A549 (cell line): ENCODE measurements at regions not wholly inside any gene's neighbourhood (a gene's known extent, or its start where the extent isn't known, plus 50 kb on each side); places are given as distances from the start of the nearest gene placed in this dataset.

ENCODE experiments used
- ATAC-seq, 2 experiments: fragments of 200-7000 bp in 1 of 2; fragments of >200 bp in 1 of 2; cut with Nextera tagmentation in 1 of 2; cut with Tn5 transposase in 1 of 2; 3 replicates each; pipeline versions ENCODE4 v1.8.0 to v1.9.1; 2018 to 2020; ENCODE audit warnings: mild to moderate bottlenecking in 1 of 2, moderate library complexity in 1 of 2
- CTCF ChIA-PET: fragments of 300-600 bp; sonication (Branson Sonifier 250); formaldehyde crosslinking; extraction: SDS; loops from one replicate; lab custom pipeline; 2021; ENCODE audit warnings: antibody characterized with exemption, inconsistent platforms; lab: Yijun Ruan, JAX
- POLR2A ChIA-PET: fragments of 350-600 bp; formaldehyde crosslinking; extraction: SDS; loops from one replicate; lab custom pipeline; 2021; ENCODE audit warnings: antibody characterized with exemption, inconsistent platforms; lab: Yijun Ruan, JAX
- DNase-seq, 2 experiments: peaks; one replicate each; pipeline versions ENCODE4 v3.0.0 to v3.0.0-alpha.2; 2011 to 2016; ENCODE audit warnings: low read depth in 1 of 2, low spot score in 1 of 2
- FAIRE-seq: peaks from 2 replicates; lab custom pipeline; 2011; peaks lifted over from hg19 to GRCh38; lab: Jason Lieb, UNC
- H3K27ac ChIP-seq, 2 experiments: fragments of >200 bp; sonication (Bioruptor Twin); formaldehyde crosslinking; 3 replicates each; pipeline ENCODE4 v1.5.1; 2016 to 2017
- H3K4me1 ChIP-seq: fragments of >200 bp; sonication (Bioruptor Twin); formaldehyde crosslinking; 3 replicates; pipeline ENCODE4 v1.6.1; 2016
- H3K4me2 ChIP-seq: fragments of >200 bp; sonication (Bioruptor Twin); formaldehyde crosslinking; 3 replicates; pipeline ENCODE4 v1.6.1; 2016
- H3K4me3 ChIP-seq: fragments of >200 bp; sonication (Bioruptor Twin); formaldehyde crosslinking; 3 replicates; pipeline ENCODE4 v1.5.1; 2016
- H3K9me3 ChIP-seq: fragments of >200 bp; sonication (Bioruptor Twin); formaldehyde crosslinking; 3 replicates; pipeline ENCODE4 v1.6.1; 2016
- BHLHE40 ChIP-seq: IDR thresholded peaks from 2 replicates; pipeline ENCODE4 v1.6.1; 2012; ENCODE audit warnings: low read depth, low read length, inconsistent platforms
- CBX2 ChIP-seq: fragments of 200-600 bp; sonication (generic); IDR thresholded peaks from 2 replicates; pipeline ENCODE4 v1.6.1; 2016; ENCODE audit warnings: low read depth, mild to moderate bottlenecking, borderline replicate concordance
- EHMT2 ChIP-seq: fragments of 200-600 bp; sonication (generic); IDR thresholded peaks from 2 replicates; pipeline ENCODE4 v1.6.1; 2016; ENCODE audit warnings: antibody characterized with exemption, low read depth, mild to moderate bottlenecking, moderate library complexity
- FOSB ChIP-seq: fragments of 250-450 bp; sonication (Bioruptor Pico); IDR thresholded peaks from 2 replicates; pipeline ENCODE4 v1.5.0; 2020; ENCODE audit warnings: mild to moderate bottlenecking, moderate library complexity
- FOXS1 ChIP-seq: fragments of 250-450 bp; sonication (Bioruptor Pico); IDR thresholded peaks from 2 replicates; pipeline ENCODE4 v1.5.0; 2020; ENCODE audit warnings: mild to moderate bottlenecking, moderate library complexity
- HOXA7 ChIP-seq: fragments of 250-450 bp; sonication (Bioruptor Pico); IDR thresholded peaks from 2 replicates; pipeline ENCODE4 v1.5.0; 2020; ENCODE audit warnings: mild to moderate bottlenecking, moderate library complexity
- HOXB13 ChIP-seq: fragments of 250-450 bp; sonication (Bioruptor Pico); IDR thresholded peaks from 2 replicates; pipeline ENCODE4 v1.5.0; 2020; ENCODE audit warnings: low read depth, mild to moderate bottlenecking, moderate library complexity
- KDM1A ChIP-seq: fragments of 200-600 bp; sonication (generic); IDR thresholded peaks from 2 replicates; pipeline ENCODE4 v1.6.1; 2016; ENCODE audit warnings: low read depth, mild to moderate bottlenecking
- MAZ ChIP-seq: fragments of 150-350 bp; IDR thresholded peaks from 2 replicates; pipeline ENCODE4 v1.6.1; 2014; ENCODE audit warnings: antibody characterized with exemption, low read depth, low read length, borderline replicate concordance
- NFE2L2 ChIP-seq: fragments of 150-350 bp; conservative IDR thresholded peaks from 2 replicates; pipeline ENCODE4 v1.6.1; 2014; ENCODE audit warnings: low read length
- NPAS2 ChIP-seq: fragments of 250-450 bp; sonication (Bioruptor Pico); IDR thresholded peaks from 2 replicates; pipeline ENCODE4 v1.8.0; 2022; ENCODE audit warnings: mild to moderate bottlenecking, moderate library complexity, borderline replicate concordance
- PHF8 ChIP-seq: fragments of 200-600 bp; sonication (generic); IDR thresholded peaks from 2 replicates; pipeline ENCODE4 v1.6.1; 2016; ENCODE audit warnings: low read depth, mild to moderate bottlenecking, antibody characterized with exemption, moderate library complexity, borderline replicate concordance
- POLR2A ChIP-seq: IDR thresholded peaks from 2 replicates; pipeline ENCODE4 v1.6.1; 2012; ENCODE audit warnings: mild to moderate bottlenecking, low read length
- POLR2AphosphoS2 ChIP-seq: conservative IDR thresholded peaks from 2 replicates; pipeline ENCODE4 v1.6.1; 2012; ENCODE audit warnings: low read length, improper control_type of control experiment, inconsistent platforms
- RAD21 ChIP-seq, 2 experiments: fragments of >200 bp in 1 of 2; sonication (Bioruptor Twin) in 1 of 2; formaldehyde crosslinking in 1 of 2; IDR thresholded peaks in 1 of 2; conservative IDR thresholded peaks in 1 of 2; 2 replicates in 1 of 2; 3 replicates in 1 of 2; pipeline ENCODE4 v1.6.1; 2012 to 2018; ENCODE audit warnings: inconsistent platforms in 1 of 2
- SMC3 ChIP-seq: fragments of >200 bp; sonication (Bioruptor Twin); formaldehyde crosslinking; IDR thresholded peaks from 3 replicates; pipeline ENCODE4 v1.6.1; 2018; ENCODE audit warnings: inconsistent platforms
- TP53 ChIP-seq: fragments of 250-450 bp; sonication (Bioruptor Pico); IDR thresholded peaks from 2 replicates; pipeline ENCODE4 v1.5.0; 2021; ENCODE audit warnings: mild to moderate bottlenecking, moderate library complexity
- ZC3H11A ChIP-seq: fragments of 450-650 bp; IDR thresholded peaks from 2 replicates; pipeline ENCODE4 v1.6.1; 2014; ENCODE audit warnings: antibody characterized with exemption, mild to moderate bottlenecking
- ZFP36 ChIP-seq: fragments of 450-650 bp; IDR thresholded peaks from 2 replicates; pipeline ENCODE4 v1.6.1; 2014; ENCODE audit warnings: borderline replicate concordance; ENCODE audit not compliant: partially characterized antibody
- WGBS: methylation state at CpG from one replicate; pipeline ENCODE4 v1.1.6; 2017; ENCODE audit errors: missing lambda C conversion rate; 5-methylcytosine and 5-hydroxymethylcytosine counted together
- TF ChIP-seq, protein P1 (sequence below): fragments of 450-650 bp; IDR thresholded peaks from 2 replicates; pipeline ENCODE4 v1.6.1; 2014; ENCODE audit warnings: antibody characterized with exemption
- TF ChIP-seq, protein P2 (sequence below): IDR thresholded peaks from 2 replicates; pipeline ENCODE4 v1.6.1; 2012; ENCODE audit warnings: low read depth, borderline replicate concordance
- TF ChIP-seq, protein P3 (sequence below): fragments of >200 bp; sonication (Bioruptor Twin); formaldehyde crosslinking; IDR thresholded peaks from 3 replicates; pipeline ENCODE4 v1.6.1; 2016
- TF ChIP-seq, protein P4 (sequence below): fragments of >200 bp; sonication (Bioruptor Twin); formaldehyde crosslinking; IDR thresholded peaks from 3 replicates; pipeline ENCODE4 v1.5.1; 2016
- TF ChIP-seq, protein P5 (sequence below): fragments of >200 bp; sonication (Bioruptor Twin); formaldehyde crosslinking; IDR thresholded peaks from 2 replicates; pipeline ENCODE4 v1.6.1; 2016

DNA sequence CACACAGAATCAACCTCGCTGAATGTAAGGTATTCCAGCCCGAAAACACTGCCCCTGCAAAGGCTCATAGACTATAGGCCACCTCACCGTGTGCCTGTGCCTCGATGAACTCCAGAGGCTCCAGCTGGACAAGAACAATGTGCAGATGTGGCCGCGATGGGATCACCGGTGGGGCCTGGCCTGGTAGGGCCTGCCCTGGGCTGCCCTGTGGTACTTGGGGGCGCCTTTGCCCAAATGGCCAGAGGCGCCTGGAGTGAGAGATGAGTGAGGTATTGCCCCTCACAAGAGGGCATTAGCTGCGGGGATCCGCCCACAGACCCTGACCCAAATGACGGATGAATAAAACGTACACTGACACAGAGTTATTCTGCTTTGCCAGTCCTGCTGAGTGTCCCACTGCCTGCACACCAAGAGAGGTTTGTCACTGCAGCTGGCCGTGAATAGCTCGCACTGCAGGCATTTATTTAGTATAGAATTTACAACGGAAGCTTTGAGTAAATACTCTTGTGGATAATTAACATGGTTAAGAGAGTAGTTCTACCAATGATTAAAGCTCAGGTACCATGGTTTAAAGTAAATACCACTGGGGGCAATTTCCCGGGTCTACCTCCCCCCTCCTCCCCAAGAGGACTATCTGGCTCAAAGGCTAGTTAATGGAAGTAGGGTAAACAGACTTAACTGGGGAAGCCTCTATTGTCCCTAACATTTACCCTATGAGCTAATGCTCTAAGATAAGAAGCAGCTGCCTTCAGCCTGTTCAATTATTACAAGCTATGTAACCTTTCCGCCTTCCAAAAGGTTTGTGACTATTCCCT is 101.1 kb upstream of the IGLL5 start:
- 63% methylated on average over 14 of the region's 18 CpGs for WGBS
- Histone ChIP-seq H3K4me3 (no peak overlapping the region), H3K4me2 (no peak overlapping the region), H3K4me1 (no peaks in the 10 kb centered on the region), H3K27ac (no peak overlapping the region), H3K9me3 (no peaks in the 10 kb centered on the region)
- TF ChIP-seq, protein P1, sequence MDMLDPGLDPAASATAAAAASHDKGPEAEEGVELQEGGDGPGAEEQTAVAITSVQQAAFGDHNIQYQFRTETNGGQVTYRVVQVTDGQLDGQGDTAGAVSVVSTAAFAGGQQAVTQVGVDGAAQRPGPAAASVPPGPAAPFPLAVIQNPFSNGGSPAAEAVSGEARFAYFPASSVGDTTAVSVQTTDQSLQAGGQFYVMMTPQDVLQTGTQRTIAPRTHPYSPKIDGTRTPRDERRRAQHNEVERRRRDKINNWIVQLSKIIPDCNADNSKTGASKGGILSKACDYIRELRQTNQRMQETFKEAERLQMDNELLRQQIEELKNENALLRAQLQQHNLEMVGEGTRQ, result no peak
- no peak for TF ChIP-seq ZC3H11A
- no peak for TF ChIP-seq KDM1A
- no peak for TF ChIP-seq POLR2AphosphoS2
- no peak for TF ChIP-seq MAZ
- TF ChIP-seq, protein P2, sequence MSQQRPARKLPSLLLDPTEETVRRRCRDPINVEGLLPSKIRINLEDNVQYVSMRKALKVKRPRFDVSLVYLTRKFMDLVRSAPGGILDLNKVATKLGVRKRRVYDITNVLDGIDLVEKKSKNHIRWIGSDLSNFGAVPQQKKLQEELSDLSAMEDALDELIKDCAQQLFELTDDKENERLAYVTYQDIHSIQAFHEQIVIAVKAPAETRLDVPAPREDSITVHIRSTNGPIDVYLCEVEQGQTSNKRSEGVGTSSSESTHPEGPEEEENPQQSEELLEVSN, result no peak
- TF ChIP-seq SMC3, result no peak
- TF ChIP-seq, protein P3, sequence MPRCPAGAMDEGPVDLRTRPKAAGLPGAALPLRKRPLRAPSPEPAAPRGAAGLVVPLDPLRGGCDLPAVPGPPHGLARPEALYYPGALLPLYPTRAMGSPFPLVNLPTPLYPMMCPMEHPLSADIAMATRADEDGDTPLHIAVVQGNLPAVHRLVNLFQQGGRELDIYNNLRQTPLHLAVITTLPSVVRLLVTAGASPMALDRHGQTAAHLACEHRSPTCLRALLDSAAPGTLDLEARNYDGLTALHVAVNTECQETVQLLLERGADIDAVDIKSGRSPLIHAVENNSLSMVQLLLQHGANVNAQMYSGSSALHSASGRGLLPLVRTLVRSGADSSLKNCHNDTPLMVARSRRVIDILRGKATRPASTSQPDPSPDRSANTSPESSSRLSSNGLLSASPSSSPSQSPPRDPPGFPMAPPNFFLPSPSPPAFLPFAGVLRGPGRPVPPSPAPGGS, result no peak
- no peak for TF ChIP-seq EHMT2
- TF ChIP-seq NPAS2 (CRISPR knock-in tag), result no peak
- DNase-seq (no peak), FAIRE-seq (no peak), ATAC-seq (no peak)
- CTCF ChIA-PET, result interaction anchor here (0.6 to 6.3 kb wide), 12 partner anchors 11 to 250 kb away, joined by 3 to 64 read pairs (median 3); no protein-coding TSS in a partner anchor
- POLR2A ChIA-PET, result no interaction called here

DNA sequence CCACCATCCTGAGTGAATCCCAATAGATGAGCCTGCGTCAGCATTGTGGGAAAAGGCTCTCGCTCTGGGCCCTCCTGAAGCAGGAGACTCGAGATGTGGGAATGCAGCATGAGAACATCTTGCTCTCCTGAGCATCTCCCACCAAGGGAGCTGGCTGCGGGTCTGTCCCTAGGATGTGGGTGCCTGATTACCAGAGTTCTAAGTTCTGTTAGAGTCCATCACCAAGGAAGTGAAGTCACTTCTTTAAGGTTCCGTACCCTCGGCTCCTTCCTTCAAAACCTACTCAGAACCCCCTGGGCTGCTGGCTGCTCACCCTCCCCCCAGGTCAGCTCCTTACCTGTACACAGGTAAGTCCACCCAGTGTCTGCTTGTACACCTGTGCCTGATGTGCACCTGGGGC is 100.5 kb upstream of the IGLL5 start:
- ChIA-PET CTCF (interaction anchor here (1.1 to 6.3 kb wide), 14 partner anchors 11 to 211 kb away, joined by 3 to 64 read pairs (median 7); no protein-coding TSS in a partner anchor), POLR2A (no interaction called here)
- ATAC-seq (no peak), FAIRE-seq (no peak), DNase-seq (no peak)
- no peak overlapping the region for H3K27ac ChIP-seq
- no peak overlapping the region for H3K4me2 ChIP-seq
- WGBS, result 82% methylated on average over 6 of the region's 6 CpGs
- no peaks in the 10 kb centered on the region for H3K9me3 ChIP-seq
- no peaks in the 10 kb centered on the region for H3K4me1 ChIP-seq
- no peak overlapping the region for H3K4me3 ChIP-seq
- TF ChIP-seq, protein P2, result no peak
- no peak for TF ChIP-seq CBX2
- TF ChIP-seq TP53 (CRISPR knock-in tag), result no peak
- no peak for TF ChIP-seq KDM1A
- no peak for TF ChIP-seq BHLHE40
- TF ChIP-seq SMC3, result no peak
- TF ChIP-seq ZFP36, result no peak
- no peak for TF ChIP-seq NFE2L2
- no peak for TF ChIP-seq HOXA7 (CRISPR knock-in tag)
- no peak for TF ChIP-seq NPAS2 (CRISPR knock-in tag)
- TF ChIP-seq HOXB13, result no peak
- no peak for TF ChIP-seq POLR2A

DNA sequence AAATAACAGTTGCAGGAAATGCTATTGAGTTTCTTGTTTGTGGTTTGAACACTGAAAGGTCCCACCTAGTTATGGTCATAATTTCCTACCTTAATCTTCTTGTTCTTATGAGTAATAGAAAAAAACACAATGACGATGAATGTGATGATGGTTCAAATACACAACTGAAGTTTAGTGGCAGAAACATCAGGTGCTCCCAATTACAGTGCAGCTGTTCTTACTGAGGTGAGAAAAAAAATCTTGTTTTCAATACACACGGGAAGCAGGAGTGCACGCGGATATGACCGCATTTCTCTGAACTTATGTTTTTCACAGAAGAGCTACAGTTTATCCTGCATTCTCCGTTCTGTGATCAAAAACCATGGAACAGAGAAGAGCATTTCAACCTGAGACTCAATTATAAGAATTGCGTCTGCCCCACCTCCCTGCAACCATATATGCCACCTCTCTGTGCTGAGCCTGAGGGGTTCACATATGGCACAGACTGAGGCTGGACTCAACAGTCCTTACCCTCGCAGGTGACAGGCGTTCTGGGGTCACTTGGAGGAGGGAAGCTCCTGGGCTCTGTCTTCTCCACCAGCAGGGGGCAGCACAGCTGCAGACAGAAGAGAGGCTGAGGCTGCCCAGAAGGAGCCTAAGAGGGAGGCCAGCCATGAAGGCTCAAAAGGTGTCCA is 99.7 kb upstream of the IGLL5 start:
- H3K9me3 ChIP-seq, result no peaks in the 10 kb centered on the region
- ChIA-PET POLR2A (no interaction called here), CTCF (interaction anchor here (0.6 to 6.3 kb wide), 29 partner anchors 11 to 394 kb away, joined by 3 to 64 read pairs (median 4); no protein-coding TSS in a partner anchor)
- peak; percentile 80 to 95; a peak in 5 of 6 replicates for ATAC-seq
- peak; percentile 39 to 52 for DNase-seq
- H3K4me3 ChIP-seq, result no peak overlapping the region
- no peaks in the 10 kb centered on the region for H3K4me1 ChIP-seq
- no peak overlapping the region for H3K4me2 ChIP-seq
- WGBS, result 52% methylated on average over 7 of the region's 9 CpGs
- peak; percentile 30 to 46; a peak in 4 of 5 replicates for TF ChIP-seq RAD21 (conservative IDR thresholded peaks at IDR 0.05 in 1 of 2, IDR thresholded peaks at IDR 0.05 in 1 of 2)
- TF ChIP-seq PHF8, result no peak
- no peak for TF ChIP-seq FOXS1 (CRISPR knock-in tag)
- TF ChIP-seq, protein P4, sequence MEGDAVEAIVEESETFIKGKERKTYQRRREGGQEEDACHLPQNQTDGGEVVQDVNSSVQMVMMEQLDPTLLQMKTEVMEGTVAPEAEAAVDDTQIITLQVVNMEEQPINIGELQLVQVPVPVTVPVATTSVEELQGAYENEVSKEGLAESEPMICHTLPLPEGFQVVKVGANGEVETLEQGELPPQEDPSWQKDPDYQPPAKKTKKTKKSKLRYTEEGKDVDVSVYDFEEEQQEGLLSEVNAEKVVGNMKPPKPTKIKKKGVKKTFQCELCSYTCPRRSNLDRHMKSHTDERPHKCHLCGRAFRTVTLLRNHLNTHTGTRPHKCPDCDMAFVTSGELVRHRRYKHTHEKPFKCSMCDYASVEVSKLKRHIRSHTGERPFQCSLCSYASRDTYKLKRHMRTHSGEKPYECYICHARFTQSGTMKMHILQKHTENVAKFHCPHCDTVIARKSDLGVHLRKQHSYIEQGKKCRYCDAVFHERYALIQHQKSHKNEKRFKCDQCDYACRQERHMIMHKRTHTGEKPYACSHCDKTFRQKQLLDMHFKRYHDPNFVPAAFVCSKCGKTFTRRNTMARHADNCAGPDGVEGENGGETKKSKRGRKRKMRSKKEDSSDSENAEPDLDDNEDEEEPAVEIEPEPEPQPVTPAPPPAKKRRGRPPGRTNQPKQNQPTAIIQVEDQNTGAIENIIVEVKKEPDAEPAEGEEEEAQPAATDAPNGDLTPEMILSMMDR, result peak; percentile 58; the same call in 2 of the 3 replicates
- peak; percentile 39; the same call in 2 of the 3 replicates for TF ChIP-seq SMC3
- no peak for TF ChIP-seq ZFP36
- TF ChIP-seq FOSB (CRISPR knock-in tag), result no peak
- TF ChIP-seq, protein P5, sequence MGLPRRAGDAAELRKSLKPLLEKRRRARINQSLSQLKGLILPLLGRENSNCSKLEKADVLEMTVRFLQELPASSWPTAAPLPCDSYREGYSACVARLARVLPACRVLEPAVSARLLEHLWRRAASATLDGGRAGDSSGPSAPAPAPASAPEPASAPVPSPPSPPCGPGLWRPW, result no peak
- H3K27ac ChIP-seq, result no peak overlapping the region
- no peak for FAIRE-seq
